ENCODE measurements at regions not wholly inside any gene's neighbourhood (a gene's known extent, or its start where the extent isn't known, plus 50 kb on each side); places are given as distances from the start of the nearest gene placed in this dataset.
"Not testable (repeated sequence)": the region's sequence is repeated elsewhere in the genome, so short reads cannot be mapped to it uniquely, and the experiment has no call there.

DNA sequence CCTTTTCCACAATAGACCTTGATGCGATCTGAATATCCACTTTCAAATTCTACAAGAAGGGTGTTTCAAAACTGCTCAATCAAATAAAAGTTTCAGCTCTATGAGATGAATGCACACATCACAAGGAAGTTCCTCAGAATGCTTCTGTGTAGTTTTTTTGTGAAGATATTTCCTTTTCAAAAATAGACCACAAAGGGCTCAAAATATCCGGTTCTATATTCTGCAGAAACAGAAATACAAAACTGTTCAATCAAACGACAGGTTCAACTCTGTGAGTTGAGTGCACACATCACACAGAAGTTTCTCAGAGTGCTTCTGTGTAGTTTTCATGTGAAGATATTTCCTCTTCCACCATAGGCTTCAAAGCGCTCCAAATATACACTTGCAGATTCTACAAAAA, 293.9 kb upstream of the DEFB115 start:
- in situ Hi-C loops (cut with HindIII; ENCODE audit: low pct_ligation_motif_present, low sequenced_read_pairs), result no loop called here
- TF ChIP-seq, protein P1, sequence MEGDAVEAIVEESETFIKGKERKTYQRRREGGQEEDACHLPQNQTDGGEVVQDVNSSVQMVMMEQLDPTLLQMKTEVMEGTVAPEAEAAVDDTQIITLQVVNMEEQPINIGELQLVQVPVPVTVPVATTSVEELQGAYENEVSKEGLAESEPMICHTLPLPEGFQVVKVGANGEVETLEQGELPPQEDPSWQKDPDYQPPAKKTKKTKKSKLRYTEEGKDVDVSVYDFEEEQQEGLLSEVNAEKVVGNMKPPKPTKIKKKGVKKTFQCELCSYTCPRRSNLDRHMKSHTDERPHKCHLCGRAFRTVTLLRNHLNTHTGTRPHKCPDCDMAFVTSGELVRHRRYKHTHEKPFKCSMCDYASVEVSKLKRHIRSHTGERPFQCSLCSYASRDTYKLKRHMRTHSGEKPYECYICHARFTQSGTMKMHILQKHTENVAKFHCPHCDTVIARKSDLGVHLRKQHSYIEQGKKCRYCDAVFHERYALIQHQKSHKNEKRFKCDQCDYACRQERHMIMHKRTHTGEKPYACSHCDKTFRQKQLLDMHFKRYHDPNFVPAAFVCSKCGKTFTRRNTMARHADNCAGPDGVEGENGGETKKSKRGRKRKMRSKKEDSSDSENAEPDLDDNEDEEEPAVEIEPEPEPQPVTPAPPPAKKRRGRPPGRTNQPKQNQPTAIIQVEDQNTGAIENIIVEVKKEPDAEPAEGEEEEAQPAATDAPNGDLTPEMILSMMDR (IDR thresholded peaks at IDR 0.05; ENCODE audit: low read depth, low read length, missing control alignments), result no peak
- Histone ChIP-seq H3K4me3 (ENCODE audit: low read depth, low read length) (no peak overlapping the region), H3K27me3 (replicated peaks) (no peaks in the 10 kb centered on the region), H3K36me3 (replicated peaks) (no peaks in the 10 kb centered on the region), H3K27ac (no peak overlapping the region)
- no peak for DNase-seq

DNA sequence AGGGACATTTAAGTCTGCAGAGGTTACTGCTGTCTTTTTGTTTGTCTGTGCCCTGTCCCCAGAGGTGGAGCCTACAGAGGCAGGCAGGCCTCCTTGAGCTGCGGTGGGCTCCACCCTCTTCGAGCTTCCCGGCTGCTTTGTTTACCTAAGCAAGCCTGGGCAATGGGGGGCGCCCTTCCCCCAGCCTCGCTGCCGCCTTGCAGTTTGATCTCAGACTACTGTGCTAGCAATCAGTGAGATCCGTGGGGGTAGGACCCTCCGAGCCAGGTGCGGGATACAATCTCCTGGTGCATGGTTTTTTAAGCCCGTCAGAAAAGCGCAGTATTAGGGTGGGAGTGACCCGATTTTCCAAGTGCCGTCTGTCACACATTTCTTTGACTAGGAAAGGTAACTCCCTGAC, 281.6 kb upstream of the DEFB115 start:
- H3K27ac ChIP-seq; H3K36me3 ChIP-seq (replicated peaks); H3K27me3 ChIP-seq (replicated peaks); H3K4me3 ChIP-seq (ENCODE audit: low read depth, low read length); DNase-seq; in situ Hi-C loops (cut with HindIII; ENCODE audit: low pct_ligation_motif_present, low sequenced_read_pairs): not testable (repeated sequence)

DNA sequence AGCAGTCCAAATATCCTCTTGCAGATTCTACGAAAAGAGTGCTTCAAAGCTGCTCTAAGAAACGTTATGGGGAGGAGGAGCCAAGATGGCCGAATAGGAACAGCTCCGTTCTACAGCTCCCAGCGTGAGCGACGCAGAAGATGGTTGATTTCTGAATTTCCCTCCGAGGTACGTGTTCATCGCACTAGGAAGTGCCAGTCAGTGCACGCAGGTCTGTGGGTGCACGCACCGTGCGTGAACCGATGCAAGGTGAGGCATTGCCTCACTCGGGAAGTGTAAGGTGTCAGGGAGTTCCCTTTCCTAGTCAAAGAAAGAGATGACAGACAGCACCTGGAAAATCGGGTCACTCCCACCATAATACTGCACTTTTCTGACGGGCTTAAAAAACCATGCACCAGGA, 272.1 kb upstream of the DEFB115 start:
- Histone ChIP-seq H3K36me3 (replicated peaks) (no peaks in the 10 kb centered on the region), H3K4me3 (ENCODE audit: low read depth, low read length) (no peak overlapping the region), H3K27ac (no peak overlapping the region), H3K27me3 (replicated peaks) (no peaks in the 10 kb centered on the region)
- in situ Hi-C loops (cut with HindIII; ENCODE audit: low pct_ligation_motif_present, low sequenced_read_pairs), result no loop called here
- TF ChIP-seq, protein P1 (IDR thresholded peaks at IDR 0.05; ENCODE audit: low read depth, low read length, missing control alignments), result no peak
- DNase-seq, result no peak
